B cell (primary cell): ENCODE measurements at regions not wholly inside any gene's neighbourhood (a gene's known extent, or its start where the extent isn't known, plus 50 kb on each side); places are given as distances from the start of the nearest gene placed in this dataset.
"Not testable (repeated sequence)": the region's sequence is repeated elsewhere in the genome, so short reads cannot be mapped to it uniquely, and the experiment has no call there.

Experiments used
- CTCF ChIP-seq: fragments of 200-600 bp; IDR thresholded peaks from one replicate; pipeline ENCODE4 v1.8.0; 2022; ENCODE audit warnings: antibody characterized with exemption, mild to moderate bottlenecking
- EZH2 ChIP-seq: IDR thresholded peaks from 2 replicates; pipeline ENCODE4 v1.6.1; 2012; ENCODE audit warnings: borderline replicate concordance, low read depth, mild to moderate bottlenecking, moderate library complexity, low read length; ENCODE audit not compliant: insufficient read depth, poor library complexity, severe bottlenecking

- TF ChIP-seq CTCF, EZH2: not testable (repeated sequence)
Measured at GRCh38 chr7:70989-71388, 121.4 kb upstream of the FAM20C start.
